HG03159 (cell line): ENCODE measurements at regions not wholly inside any gene's neighbourhood (a gene's known extent, or its start where the extent isn't known, plus 50 kb on each side); places are given as distances from the start of the nearest gene placed in this dataset.

ENCODE experiments used
- ATAC-seq: cut with Tn5 transposase; IDR thresholded peaks from one replicate; pipeline ENCODE4 v1.9.1; 2021; ENCODE audit warnings: mild to moderate bottlenecking, moderate library complexity; ENCODE audit not compliant: unreplicated experiment

GRCh38 chr16:73499276-73499675, 451.3 kb upstream of the ZFHX3 start:
- ATAC-seq, result no peak

- no peak for ATAC-seq
Observed at GRCh38 chr16:73485880-73486279, 438.0 kb upstream of the ZFHX3 start.

GRCh38 chr16:73483934-73484711, 436.2 kb upstream of the ZFHX3 start:
- ATAC-seq, result no peak

- ATAC-seq, result no peak
Observed at GRCh38 chr16:73483076-73483791, 435.3 kb upstream of the ZFHX3 start.

GRCh38 chr16:73482310-73482709, 434.4 kb upstream of the ZFHX3 start:
- ATAC-seq, result no peak

- ATAC-seq, result no peak
Observed at GRCh38 chr16:73480381-73480780, 432.5 kb upstream of the ZFHX3 start.

- no peak for ATAC-seq
Observed at GRCh38 chr16:73473713-73474112, 425.8 kb upstream of the ZFHX3 start.

- no peak for ATAC-seq
Observed at GRCh38 chr16:73464834-73465233, 416.9 kb upstream of the ZFHX3 start.

- ATAC-seq, result no peak
Observed at GRCh38 chr16:73459586-73459985, 411.7 kb upstream of the ZFHX3 start.

GRCh38 chr16:73457851-73458250, 409.9 kb upstream of the ZFHX3 start:
- no peak for ATAC-seq

GRCh38 chr16:73448970-73449369, 401.0 kb upstream of the ZFHX3 start:
- ATAC-seq, result no peak

GRCh38 chr16:73447846-73448245, 399.9 kb upstream of the ZFHX3 start:
- ATAC-seq, result no peak

GRCh38 chr16:73434621-73435020, 386.7 kb upstream of the ZFHX3 start:
- no peak for ATAC-seq

- ATAC-seq, result no peak
Observed at GRCh38 chr16:73433731-73434307, 385.9 kb upstream of the ZFHX3 start.

GRCh38 chr16:73432850-73433730, 385.2 kb upstream of the ZFHX3 start:
- ATAC-seq, result no peak

GRCh38 chr16:73430138-73430537, 382.2 kb upstream of the ZFHX3 start:
- ATAC-seq, result no peak

- ATAC-seq, result no peak
Observed at GRCh38 chr16:73428121-73428520, 380.2 kb upstream of the ZFHX3 start.

GRCh38 chr16:73427164-73427563, 379.2 kb upstream of the ZFHX3 start:
- no peak for ATAC-seq

- ATAC-seq, result no peak
Observed at GRCh38 chr16:73426433-73427160, 378.7 kb upstream of the ZFHX3 start.

- no peak for ATAC-seq
Observed at GRCh38 chr16:73420676-73421075, 372.7 kb upstream of the ZFHX3 start.
